HG02852 (cell line): ENCODE measurements at regions not wholly inside any gene's neighbourhood (a gene's known extent, or its start where the extent isn't known, plus 50 kb on each side); places are given as distances from the start of the nearest gene placed in this dataset.
"Not testable (repeated sequence)": the region's sequence is repeated elsewhere in the genome, so short reads cannot be mapped to it uniquely, and the experiment has no call there.

Experiments used
- ATAC-seq: cut with Tn5 transposase; IDR thresholded peaks from one replicate; pipeline ENCODE4 v1.9.1; 2021; ENCODE audit warnings: mild to moderate bottlenecking, moderate library complexity; ENCODE audit not compliant: unreplicated experiment

- ATAC-seq, result no peak
Measured at GRCh38 chr11:104781037-104781436, 117.2 kb downstream of the CASP12 start.

GRCh38 chr11:104776501-104777170 is 121.6 kb downstream of the CASP12 start:
- no peak for ATAC-seq

GRCh38 chr11:104774578-104774977 is 123.7 kb downstream of the CASP12 start:
- no peak for ATAC-seq

GRCh38 chr11:104772806-104773241 is 125.4 kb downstream of the CASP12 start:
- ATAC-seq, result no peak

GRCh38 chr11:104771763-104772162 is 126.5 kb downstream of the CASP12 start:
- ATAC-seq, result no peak

GRCh38 chr11:104771046-104771445 is 127.2 kb downstream of the CASP12 start:
- not testable (repeated sequence) for ATAC-seq

GRCh38 chr11:104765401-104766095 is 132.7 kb downstream of the CASP12 start:
- ATAC-seq, result no peak

- no peak for ATAC-seq
Measured at GRCh38 chr11:104764710-104765045, 133.6 kb downstream of the CASP12 start.

GRCh38 chr11:104763930-104764709 is 134.1 kb downstream of the CASP12 start:
- ATAC-seq, result no peak

- no peak for ATAC-seq
Measured at GRCh38 chr11:104761511-104761910, 136.7 kb downstream of the CASP12 start.

- no peak for ATAC-seq
Measured at GRCh38 chr11:104759464-104759863, 138.8 kb downstream of the CASP12 start.

GRCh38 chr11:104738918-104739317 is 159.3 kb downstream of the CASP12 start:
- ATAC-seq, result no peak

- no peak for ATAC-seq
Measured at GRCh38 chr11:104738208-104738607, 160.1 kb downstream of the CASP12 start.

- no peak for ATAC-seq
Measured at GRCh38 chr11:104736502-104736901, 161.8 kb downstream of the CASP12 start.

GRCh38 chr11:104734998-104735397 is 163.3 kb downstream of the CASP12 start:
- no peak for ATAC-seq

- no peak for ATAC-seq
Measured at GRCh38 chr11:104731890-104732289, 166.4 kb downstream of the CASP12 start.

- ATAC-seq, result no peak
Measured at GRCh38 chr11:104728927-104729326, 169.3 kb downstream of the CASP12 start.

- no peak for ATAC-seq
Measured at GRCh38 chr11:104727768-104728167, 170.5 kb downstream of the CASP12 start.

- no peak for ATAC-seq
Measured at GRCh38 chr11:104727095-104727494, 171.2 kb downstream of the CASP12 start.

GRCh38 chr11:104725796-104726408 is 172.4 kb downstream of the CASP12 start:
- ATAC-seq, result no peak

- ATAC-seq, result no peak
Measured at GRCh38 chr11:104713401-104713800, 184.9 kb downstream of the CASP12 start.
